Nephron progenitor cell (in vitro differentiated cells): ENCODE measurements at regions not wholly inside any gene's neighbourhood (a gene's known extent, or its start where the extent isn't known, plus 50 kb on each side); places are given as distances from the start of the nearest gene placed in this dataset.

ENCODE experiments used
- DNase-seq: peaks from one replicate; pipeline ENCODE4 v3.0.0; 2021
- H3K27ac Mint-ChIP-seq: 2 replicates; pipeline ENCODE4 v1.8.0; 2021; ENCODE audit warnings: mild to moderate bottlenecking, moderate library complexity, mixed read lengths
- H3K27me3 Mint-ChIP-seq: 2 replicates; pipeline ENCODE4 v1.8.0; 2021; ENCODE audit warnings: mild to moderate bottlenecking, low read depth, mixed read lengths; ENCODE audit not compliant: poor library complexity
- H3K36me3 Mint-ChIP-seq: 2 replicates; pipeline ENCODE4 v1.8.0; 2021; ENCODE audit warnings: low read depth, mixed read lengths
- H3K4me1 Mint-ChIP-seq: 2 replicates; pipeline ENCODE4 v1.8.0; 2021; ENCODE audit warnings: mixed read lengths
- H3K4me3 Mint-ChIP-seq: 2 replicates; pipeline ENCODE4 v1.8.0; 2021; ENCODE audit warnings: mild to moderate bottlenecking, moderate library complexity, mixed read lengths
- H3K9me3 Mint-ChIP-seq: 2 replicates; pipeline ENCODE4 v1.8.0; 2021; ENCODE audit warnings: mild to moderate bottlenecking, moderate library complexity, mixed read lengths
- TF ChIP-seq, protein P1 (sequence below): fragments of 200-600 bp; sonication (generic); IDR thresholded peaks from 2 replicates; pipeline ENCODE4 v1.5.0; 2021; ENCODE audit warnings: antibody characterized with exemption

DNA sequence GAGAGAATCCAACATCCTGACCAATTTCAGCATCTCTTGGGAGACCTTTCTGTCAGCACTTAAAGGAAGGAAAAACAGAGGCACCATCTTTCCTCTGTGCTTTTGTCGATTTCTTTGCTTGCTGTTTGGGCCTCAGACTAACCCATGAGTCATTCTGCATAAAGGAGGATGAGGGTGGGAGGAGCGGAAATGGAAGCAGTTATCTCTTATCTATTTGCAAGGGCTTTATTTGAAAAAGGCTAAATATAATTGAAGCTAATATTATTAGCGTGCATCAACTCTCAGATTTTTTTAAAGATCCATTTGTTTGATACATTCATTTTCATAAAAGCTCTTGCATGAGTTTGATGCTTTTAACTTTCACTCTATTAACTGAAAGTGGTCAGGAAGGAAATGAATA, 72.9 kb downstream of the ZNF622 start:
- H3K4me3 Mint-ChIP-seq, result no peak overlapping the region
- no peak for DNase-seq
- H3K27me3 Mint-ChIP-seq, result peaks cover under 1% of the 10 kb centered on the region
- peaks cover 9% of the 10 kb centered on the region for H3K9me3 Mint-ChIP-seq
- TF ChIP-seq, protein P1, sequence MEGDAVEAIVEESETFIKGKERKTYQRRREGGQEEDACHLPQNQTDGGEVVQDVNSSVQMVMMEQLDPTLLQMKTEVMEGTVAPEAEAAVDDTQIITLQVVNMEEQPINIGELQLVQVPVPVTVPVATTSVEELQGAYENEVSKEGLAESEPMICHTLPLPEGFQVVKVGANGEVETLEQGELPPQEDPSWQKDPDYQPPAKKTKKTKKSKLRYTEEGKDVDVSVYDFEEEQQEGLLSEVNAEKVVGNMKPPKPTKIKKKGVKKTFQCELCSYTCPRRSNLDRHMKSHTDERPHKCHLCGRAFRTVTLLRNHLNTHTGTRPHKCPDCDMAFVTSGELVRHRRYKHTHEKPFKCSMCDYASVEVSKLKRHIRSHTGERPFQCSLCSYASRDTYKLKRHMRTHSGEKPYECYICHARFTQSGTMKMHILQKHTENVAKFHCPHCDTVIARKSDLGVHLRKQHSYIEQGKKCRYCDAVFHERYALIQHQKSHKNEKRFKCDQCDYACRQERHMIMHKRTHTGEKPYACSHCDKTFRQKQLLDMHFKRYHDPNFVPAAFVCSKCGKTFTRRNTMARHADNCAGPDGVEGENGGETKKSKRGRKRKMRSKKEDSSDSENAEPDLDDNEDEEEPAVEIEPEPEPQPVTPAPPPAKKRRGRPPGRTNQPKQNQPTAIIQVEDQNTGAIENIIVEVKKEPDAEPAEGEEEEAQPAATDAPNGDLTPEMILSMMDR, result no peak
- no peaks in the 10 kb centered on the region for H3K4me1 Mint-ChIP-seq
- no peak overlapping the region for H3K27ac Mint-ChIP-seq
- H3K36me3 Mint-ChIP-seq, result no peaks in the 10 kb centered on the region

DNA sequence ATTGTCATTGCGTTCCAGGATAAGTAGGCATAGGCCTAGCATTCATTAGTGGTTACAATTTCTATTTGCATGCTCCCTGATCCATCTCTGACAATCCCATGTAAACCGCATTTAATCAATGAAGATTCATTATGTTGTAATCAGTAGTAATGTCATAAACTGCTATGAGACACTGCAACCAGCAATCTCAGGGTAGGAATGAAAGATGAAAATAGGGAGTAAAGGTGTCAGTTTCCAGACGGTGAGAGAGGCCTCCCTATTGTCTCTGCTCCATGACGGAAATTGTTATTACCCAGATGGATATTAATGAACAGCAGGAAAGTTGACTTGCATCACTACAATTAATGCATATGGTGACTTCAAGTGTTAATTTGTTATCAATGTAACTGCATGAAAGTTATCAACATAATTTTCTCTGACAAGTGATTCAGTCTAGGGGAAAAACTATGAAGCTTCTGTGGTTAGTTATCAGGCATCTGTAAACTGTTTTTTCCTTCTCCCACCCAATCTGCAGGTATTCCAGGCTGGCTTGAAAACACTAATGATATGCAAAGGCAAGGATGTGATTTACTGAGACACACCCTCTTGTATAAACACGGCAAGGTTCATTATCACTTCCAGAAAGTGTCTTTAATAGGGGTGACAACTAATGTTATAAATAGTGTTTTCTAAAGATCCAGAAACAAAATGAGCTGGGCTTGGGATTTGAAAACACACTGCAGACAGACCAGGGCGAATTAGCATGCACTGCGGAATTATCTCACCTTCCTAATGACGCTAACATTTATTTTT, 73.5 kb downstream of the ZNF622 start:
- Mint-ChIP-seq H3K36me3 (no peaks in the 10 kb centered on the region), H3K9me3 (peaks cover 7% of the 10 kb centered on the region), H3K4me3 (no peak overlapping the region), H3K27ac (no peak overlapping the region), H3K27me3 (no peaks in the 10 kb centered on the region), H3K4me1 (no peaks in the 10 kb centered on the region)
- DNase-seq, result no peak
- TF ChIP-seq, protein P1, result no peak

DNA sequence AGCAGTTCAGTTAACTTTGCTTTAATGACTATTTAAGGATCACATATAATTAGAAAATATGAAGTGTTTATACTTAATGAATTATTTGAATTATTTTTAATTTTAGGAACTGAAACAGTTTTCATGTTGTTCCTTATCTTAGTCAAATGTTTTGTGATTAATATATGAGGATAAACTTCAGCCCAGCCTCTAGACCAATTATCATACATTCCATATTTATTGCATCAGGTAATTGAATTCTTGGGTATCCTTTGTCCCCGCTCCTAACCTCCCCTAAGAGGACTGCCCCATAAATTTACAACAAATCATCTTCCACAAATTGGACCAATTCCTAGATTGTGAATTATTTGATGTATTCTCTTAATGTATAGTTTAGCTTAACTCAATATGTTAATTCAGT, 74.8 kb downstream of the ZNF622 start:
- no peaks in the 10 kb centered on the region for H3K36me3 Mint-ChIP-seq

DNA sequence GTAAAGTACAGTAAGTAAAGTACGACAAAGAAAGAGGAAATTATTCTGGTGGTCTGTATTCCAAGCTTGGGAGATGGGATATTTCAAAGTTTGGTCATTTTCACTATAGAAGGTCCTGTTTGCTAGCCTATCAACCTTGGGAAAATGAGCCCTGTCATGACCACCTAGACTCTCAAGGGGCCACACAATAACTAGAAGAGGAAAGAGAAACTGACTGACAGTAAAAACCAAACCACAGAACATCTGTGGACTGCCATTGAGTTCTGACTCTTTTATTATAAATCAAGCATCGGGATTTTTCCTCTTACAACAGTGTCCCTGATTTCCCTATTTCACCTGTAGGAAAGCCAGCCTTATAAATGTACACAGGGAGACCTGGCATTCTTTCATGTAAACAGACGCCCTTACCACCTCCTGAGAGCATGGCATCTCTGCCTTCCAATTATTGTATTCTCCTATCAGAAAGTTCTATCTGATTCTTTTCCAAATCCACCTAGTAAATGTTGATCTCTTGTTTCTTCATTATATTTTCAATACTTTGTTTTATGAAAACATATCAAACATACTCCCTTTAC, 80.0 kb downstream of the ZNF622 start:
- DNase-seq, result no peak
- Mint-ChIP-seq H3K4me3 (no peak overlapping the region), H3K9me3 (no peaks in the 10 kb centered on the region), H3K36me3 (no peaks in the 10 kb centered on the region), H3K27me3 (no peaks in the 10 kb centered on the region), H3K4me1 (no peaks in the 10 kb centered on the region), H3K27ac (no peak overlapping the region)
- TF ChIP-seq, protein P1, result no peak

More for the DNA sequence above, 74.8 kb downstream of the ZNF622 start:
- TF ChIP-seq, protein P1, result no peak
- Mint-ChIP-seq H3K27ac (no peak overlapping the region), H3K9me3 (no peaks in the 10 kb centered on the region), H3K4me1 (no peaks in the 10 kb centered on the region), H3K4me3 (no peak overlapping the region), H3K27me3 (no peaks in the 10 kb centered on the region)
- no peak for DNase-seq

DNA sequence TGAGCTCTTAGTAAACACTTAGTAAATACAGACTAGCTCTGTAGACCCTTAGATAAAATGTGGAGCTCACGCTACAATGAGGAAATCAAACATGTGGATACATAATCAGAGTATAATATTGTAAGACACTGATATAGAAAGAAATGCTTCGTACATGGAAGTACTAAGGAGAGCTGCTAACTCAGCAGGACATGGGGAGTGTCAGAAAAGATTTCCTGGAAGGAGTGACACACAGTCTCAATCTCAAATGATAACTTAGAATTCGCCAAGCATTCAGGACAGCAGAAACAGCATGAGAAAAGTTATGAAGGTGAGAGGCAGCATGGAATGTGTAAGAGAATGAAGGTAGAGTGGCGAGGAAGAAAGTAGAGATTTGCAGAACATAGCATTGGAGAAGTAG, 80.8 kb downstream of the ZNF622 start:
- H3K36me3 Mint-ChIP-seq, result no peaks in the 10 kb centered on the region
- no peak overlapping the region for H3K4me3 Mint-ChIP-seq
- H3K27me3 Mint-ChIP-seq, result no peaks in the 10 kb centered on the region
- H3K27ac Mint-ChIP-seq, result no peak overlapping the region
- no peaks in the 10 kb centered on the region for H3K4me1 Mint-ChIP-seq
- no peak for DNase-seq
- no peaks in the 10 kb centered on the region for H3K9me3 Mint-ChIP-seq
- TF ChIP-seq, protein P1, result no peak

DNA sequence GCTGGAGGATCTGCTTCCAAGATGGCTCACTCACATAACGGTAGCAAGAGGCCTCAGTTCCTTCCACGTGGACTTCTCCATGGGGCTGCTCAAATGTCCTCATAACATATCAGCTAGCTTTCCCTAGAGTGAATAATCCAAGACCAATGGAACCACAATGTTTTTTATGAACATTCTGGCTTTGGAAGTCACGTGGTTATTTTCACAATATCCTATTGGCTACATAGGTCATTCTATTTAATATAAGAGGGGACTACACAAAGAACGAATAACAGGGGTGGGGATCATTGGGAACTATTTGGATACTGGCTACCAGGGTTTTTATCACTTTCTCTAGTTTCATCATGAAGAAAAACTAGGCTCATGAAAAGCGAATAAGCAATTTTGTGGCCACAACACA, 81.4 kb downstream of the ZNF622 start:
- Mint-ChIP-seq H3K27me3 (peaks cover under 1% of the 10 kb centered on the region), H3K27ac (no peak overlapping the region), H3K4me1 (no peaks in the 10 kb centered on the region), H3K36me3 (no peaks in the 10 kb centered on the region), H3K9me3 (no peaks in the 10 kb centered on the region), H3K4me3 (no peak overlapping the region)
- TF ChIP-seq, protein P1, result no peak
- no peak for DNase-seq
